ENCODE measurements at regions not wholly inside any gene's neighbourhood (a gene's known extent, or its start where the extent isn't known, plus 50 kb on each side); places are given as distances from the start of the nearest gene placed in this dataset.

GRCh38 chr18:68525091-68525490 lies 189.8 kb downstream of the TMX3 start:
- no peak for DNase-seq (ENCODE audit: low read depth in 2 of 2)

- no peak for DNase-seq (ENCODE audit: low read depth in 2 of 2)
Measured at GRCh38 chr18:68520406-68521075, 194.4 kb downstream of the TMX3 start.

- DNase-seq (ENCODE audit: low read depth in 2 of 2), result no peak
Measured at GRCh38 chr18:68519336-68519735, 195.6 kb downstream of the TMX3 start.

DNA sequence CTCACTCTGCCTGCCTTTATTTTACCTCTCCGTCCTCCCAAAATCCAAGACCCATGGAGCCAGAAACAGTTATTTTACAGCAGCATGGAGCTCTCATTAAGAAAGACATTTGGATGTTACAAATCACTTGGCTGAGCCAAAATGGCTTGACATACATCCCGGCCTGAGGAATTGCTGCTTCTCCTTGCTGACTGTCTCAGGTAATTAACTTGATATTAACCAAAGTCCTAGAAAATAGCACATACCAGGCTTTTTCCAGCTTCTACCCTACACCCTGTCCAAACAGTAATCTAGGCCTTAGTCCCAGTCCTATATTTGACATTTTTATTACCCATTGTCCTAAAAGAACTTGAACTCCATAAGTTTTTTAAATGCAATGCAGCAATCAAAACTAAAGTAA lies 205.0 kb downstream of the TMX3 start:
- DNase-seq (ENCODE audit: low read depth in 2 of 2), result no peak

DNA sequence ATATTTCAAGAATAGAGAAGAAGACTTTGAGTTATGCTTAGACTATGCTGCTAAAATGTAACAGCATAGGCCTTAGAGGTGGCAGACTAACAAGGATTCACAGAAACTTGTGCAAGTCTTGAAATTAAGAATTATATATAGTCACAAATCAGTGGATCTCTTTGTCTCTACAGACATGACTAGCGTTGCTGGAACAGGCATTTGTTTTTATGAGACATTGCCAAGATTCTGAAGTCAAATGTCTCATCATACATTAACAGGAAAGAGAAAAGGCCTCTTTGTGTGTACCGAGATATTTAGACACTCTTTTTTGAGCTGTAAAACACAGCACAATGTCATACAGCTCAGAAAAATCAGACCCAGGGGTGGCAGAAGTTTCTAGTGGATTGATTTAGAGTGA lies 207.1 kb downstream of the TMX3 start:
- DNase-seq (ENCODE audit: low read depth in 2 of 2), result no peak

GRCh38 chr18:68505178-68505574 lies 209.7 kb downstream of the TMX3 start:
- no peak for DNase-seq (ENCODE audit: low read depth in 2 of 2)

DNA sequence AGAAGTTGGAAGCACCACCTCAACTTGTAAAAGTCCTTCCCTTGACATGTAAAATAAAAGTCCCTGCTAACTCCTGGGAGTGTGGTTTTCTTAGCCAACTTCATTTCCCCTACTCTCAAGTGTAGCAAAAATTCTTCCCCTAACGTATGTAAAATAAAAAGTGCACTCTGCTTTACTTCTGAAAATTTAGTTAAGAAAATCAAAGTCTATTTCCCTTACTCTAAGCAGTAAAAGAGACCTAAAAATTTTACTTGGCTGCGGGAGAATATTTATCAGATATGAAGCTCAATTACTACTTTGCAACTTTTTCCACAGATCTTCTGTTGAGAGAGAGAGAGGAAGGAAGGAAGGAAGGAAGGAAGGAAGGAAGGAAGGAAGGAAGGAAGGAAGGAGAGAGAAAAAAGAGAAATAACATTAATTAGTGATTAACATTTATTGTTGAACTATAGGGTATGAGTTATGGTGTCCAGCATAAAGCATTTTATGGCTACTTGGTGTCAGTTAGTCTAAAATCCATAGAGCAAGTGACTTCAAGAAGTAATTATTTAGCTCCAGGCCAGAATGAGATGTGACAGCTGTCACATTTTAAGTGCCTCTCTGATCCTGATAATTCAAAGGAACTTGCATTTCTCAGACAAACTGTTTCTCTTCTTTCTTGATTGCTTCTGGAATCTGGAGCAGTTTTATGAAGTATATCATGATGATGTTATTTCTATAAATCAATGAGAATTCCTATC lies 210.3 kb downstream of the TMX3 start:
- no peak for DNase-seq (ENCODE audit: low read depth in 2 of 2)

DNA sequence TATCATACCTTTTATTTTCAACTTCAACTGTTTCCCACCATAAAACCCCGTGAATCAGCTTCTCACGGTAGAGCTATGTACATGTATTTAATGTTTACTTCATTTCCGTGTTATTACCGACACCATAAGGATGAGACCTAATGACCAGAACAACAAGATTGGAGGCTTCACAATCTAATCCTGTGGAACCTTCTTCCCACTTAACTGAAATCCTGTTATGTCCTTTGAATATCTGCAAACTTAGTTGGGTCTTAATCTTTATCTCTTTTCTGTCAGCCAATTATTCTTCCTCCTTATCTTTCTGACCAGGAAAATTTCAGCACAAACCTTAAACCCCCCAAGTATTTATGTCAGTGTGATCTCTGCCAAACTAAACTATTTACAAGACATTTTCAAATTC lies 214.4 kb downstream of the TMX3 start:
- DNase-seq (ENCODE audit: low read depth in 2 of 2), result no peak

GRCh38 chr18:68499141-68499540 lies 215.8 kb downstream of the TMX3 start:
- DNase-seq (ENCODE audit: low read depth in 2 of 2), result no peak

- DNase-seq (ENCODE audit: low read depth in 2 of 2), result no peak
Measured at GRCh38 chr18:68498636-68499035, 216.3 kb downstream of the TMX3 start.

- no peak for DNase-seq (ENCODE audit: low read depth in 2 of 2)
Measured at GRCh38 chr18:68498185-68498584, 216.7 kb downstream of the TMX3 start.

GRCh38 chr18:68494802-68495581 lies 219.9 kb downstream of the TMX3 start:
- DNase-seq (ENCODE audit: low read depth in 2 of 2), result no peak

DNA sequence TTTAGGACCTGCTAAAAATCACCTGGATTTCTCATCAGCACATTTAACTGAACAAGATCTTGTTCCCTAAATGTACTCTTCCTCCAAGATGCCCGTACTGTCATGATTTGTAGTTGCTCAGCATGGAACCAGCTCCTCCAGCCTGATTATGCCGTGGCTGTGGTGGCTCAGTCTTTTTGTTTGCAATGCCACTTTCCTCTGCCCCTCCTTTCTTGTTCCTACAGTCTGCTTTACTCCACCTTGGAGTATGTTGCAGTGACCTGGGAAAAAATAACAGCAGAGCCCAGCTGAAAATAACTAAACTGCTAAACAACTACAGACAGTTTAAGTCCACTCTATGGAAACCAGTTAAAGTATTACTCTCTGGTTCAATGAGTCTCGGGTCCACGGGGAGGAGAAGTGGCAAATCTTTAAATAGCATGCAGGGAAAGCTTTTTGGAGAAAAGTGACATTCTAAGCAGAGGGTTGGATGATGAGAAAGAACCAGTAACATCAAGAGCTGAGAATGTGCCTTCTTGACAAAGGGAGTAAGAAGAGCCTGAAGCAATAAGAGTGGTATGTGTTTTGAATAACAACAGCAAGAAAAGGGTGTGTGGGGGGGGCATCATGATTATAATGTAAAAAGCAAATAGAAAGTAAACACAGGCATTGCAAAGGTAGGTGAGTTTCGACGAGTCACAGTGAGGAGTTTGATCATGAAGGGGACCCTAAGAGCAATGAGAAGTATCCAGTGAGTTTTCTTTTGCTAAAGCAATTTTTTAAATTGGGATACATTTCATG lies 225.7 kb downstream of the TMX3 start:
- no peak for DNase-seq (ENCODE audit: low read depth in 2 of 2)

DNA sequence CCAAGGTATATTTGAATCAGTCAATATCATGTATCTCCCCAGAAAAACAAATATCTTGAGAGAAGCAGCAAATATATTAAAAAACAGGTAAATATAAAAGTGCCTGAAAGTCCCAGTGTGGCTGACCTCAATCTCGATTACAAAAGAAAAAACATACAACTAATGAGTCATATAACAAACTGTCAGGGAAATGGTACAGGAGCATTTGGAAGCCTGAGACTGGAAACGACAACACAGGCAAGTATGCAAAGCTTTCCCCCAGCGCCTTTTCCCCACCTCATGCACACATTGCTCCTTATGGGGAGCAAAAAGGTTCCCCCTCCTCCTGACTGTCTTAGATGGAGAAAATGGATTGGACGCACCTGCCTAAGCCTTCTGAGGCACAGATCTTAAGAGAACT lies 230.7 kb downstream of the TMX3 start:
- no peak for DNase-seq (ENCODE audit: low read depth in 2 of 2)

DNA sequence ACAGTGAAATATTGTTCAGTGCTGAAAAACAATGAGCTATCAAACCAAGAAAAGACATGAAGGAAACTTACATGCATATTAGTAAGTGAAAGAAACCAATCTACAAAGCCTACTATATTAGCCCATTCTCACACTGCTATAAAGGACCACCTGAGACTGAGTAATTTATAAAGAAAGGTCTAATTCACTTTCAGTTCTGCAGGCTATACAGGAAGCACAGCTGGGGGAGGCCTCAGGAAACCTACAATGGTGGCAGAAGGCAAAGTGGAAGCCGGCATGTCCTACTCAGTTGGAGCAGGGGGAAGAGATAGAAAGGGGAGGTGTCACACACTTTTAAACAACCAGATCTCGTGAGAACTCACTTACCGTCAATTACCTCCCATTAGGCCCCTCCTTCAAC lies 232.1 kb downstream of the TMX3 start:
- DNase-seq (ENCODE audit: low read depth in 2 of 2), result no peak

GRCh38 chr18:68480196-68480595 lies 234.7 kb downstream of the TMX3 start:
- DNase-seq (ENCODE audit: low read depth in 2 of 2), result no peak

- DNase-seq (ENCODE audit: low read depth in 2 of 2), result no peak
Measured at GRCh38 chr18:68478246-68478645, 236.7 kb downstream of the TMX3 start.

DNA sequence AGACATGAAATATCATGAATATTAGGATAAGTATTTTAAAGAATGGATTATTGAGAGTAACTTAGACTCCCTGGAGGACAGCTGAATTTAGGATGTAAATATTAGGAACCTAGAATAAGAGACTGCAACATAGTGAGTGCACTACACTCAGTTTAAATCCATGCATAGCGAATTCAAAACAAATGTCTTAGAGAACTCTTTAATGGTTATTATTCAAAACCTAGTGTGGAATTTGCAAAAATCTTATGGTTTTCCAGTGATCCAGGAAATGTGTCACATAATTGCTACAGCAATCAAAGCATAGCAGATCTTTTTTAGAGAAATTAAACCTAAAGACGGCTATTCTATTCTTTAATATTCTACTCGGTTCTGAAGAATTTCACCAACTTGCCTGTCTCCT lies 239.0 kb downstream of the TMX3 start:
- no peak for DNase-seq (ENCODE audit: low read depth in 2 of 2)

GRCh38 chr18:68472701-68473295 lies 242.1 kb downstream of the TMX3 start:
- no peak for DNase-seq (ENCODE audit: low read depth in 2 of 2)

DNA sequence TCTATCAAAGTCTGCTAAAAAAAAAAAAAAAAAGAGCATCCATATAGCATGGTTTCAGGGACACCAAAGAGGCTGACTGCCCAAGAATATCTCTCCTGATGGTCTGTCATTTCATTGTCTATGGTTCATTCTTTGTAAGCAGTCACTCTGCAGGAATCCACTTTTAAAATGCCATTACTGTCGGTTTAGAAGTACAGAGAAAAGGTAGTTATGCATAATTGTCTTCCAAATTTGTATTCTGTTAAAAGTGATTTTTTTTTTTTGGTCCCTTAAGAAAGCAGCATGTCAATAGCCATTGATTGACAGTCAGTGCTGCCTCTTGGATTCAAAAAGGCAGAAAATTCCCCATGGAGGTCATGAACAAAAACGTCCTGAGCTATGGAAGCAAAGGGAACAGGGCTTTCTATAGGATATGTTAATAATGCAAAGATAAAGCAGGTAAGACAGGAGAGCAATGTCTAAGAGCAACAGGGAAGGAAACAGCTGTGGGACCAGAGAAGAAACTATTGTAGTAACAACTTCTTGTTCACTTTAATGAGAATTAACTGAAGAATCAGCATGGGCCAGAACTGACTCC lies 245.8 kb downstream of the TMX3 start:
- DNase-seq (ENCODE audit: low read depth in 2 of 2), result no peak

- DNase-seq (ENCODE audit: low read depth in 2 of 2), result no peak
Measured at GRCh38 chr18:68467957-68468356, 247.0 kb downstream of the TMX3 start.

All from stimulated activated CD8-positive, alpha-beta memory T cell treated with anti-CD3 and anti-CD28 coated beads, Interleukin-15, amount 100 ng/mL, for 48 hours (primary cell).